Fibroblast of lung (primary cell): ENCODE measurements at regions not wholly inside any gene's neighbourhood (a gene's known extent, or its start where the extent isn't known, plus 50 kb on each side); places are given as distances from the start of the nearest gene placed in this dataset.

ENCODE experiments used
- DNase-seq, 2 donors: peaks; one replicate each; pipeline versions ENCODE4 v3.0.0 to v3.0.0-alpha.2; 2010; ENCODE audit warnings: low read depth in 2 of 2
- H2AFZ ChIP-seq: 2 replicates; pipeline ENCODE4 v1.5.1; 2012; ENCODE audit warnings: low read length, control low read depth, inconsistent platforms
- H3K27ac ChIP-seq: 2 replicates; pipeline ENCODE4 v1.5.1; 2011; ENCODE audit warnings: low read length, control low read depth; ENCODE audit not compliant: insufficient read depth
- H3K27me3 ChIP-seq: 2 replicates; pipeline ENCODE4 v1.5.1; 2011; ENCODE audit warnings: mild to moderate bottlenecking, low read length; ENCODE audit not compliant: control insufficient read depth, insufficient read depth
- H3K36me3 ChIP-seq: 2 replicates; pipeline ENCODE4 v1.5.1; 2011; ENCODE audit warnings: low read length; ENCODE audit not compliant: control insufficient read depth, insufficient read depth
- H3K4me1 ChIP-seq: 2 replicates; pipeline ENCODE4 v1.5.1; 2011; ENCODE audit warnings: low read length; ENCODE audit not compliant: control insufficient read depth, insufficient read depth; ENCODE audit errors: extremely low read depth
- H3K4me2 ChIP-seq: 2 replicates; pipeline ENCODE4 v1.5.1; 2011; ENCODE audit warnings: low read length, control low read depth; ENCODE audit not compliant: insufficient read depth; ENCODE audit errors: extremely low read depth
- H3K4me3 ChIP-seq, 4 experiments: fragments of 200-600 bp in 1 of 4; sonication (generic) in 1 of 4; replicated peaks in 1 of 4; 2 replicates each; pipeline ENCODE4 v1.5.1; 2011 to 2016; ENCODE audit warnings: low read length in 4 of 4, low read depth in 3 of 4, mild to moderate bottlenecking in 3 of 4, control low read depth in 2 of 4, inconsistent platforms in 1 of 4, mixed read lengths in 1 of 4; ENCODE audit not compliant: insufficient read depth in 1 of 4; ENCODE audit errors: control extremely low read depth in 1 of 4
- H3K79me2 ChIP-seq: 2 replicates; pipeline ENCODE4 v1.5.1; 2012; ENCODE audit warnings: mild to moderate bottlenecking, low read length, inconsistent platforms; ENCODE audit not compliant: control insufficient read depth, insufficient read depth
- H3K9ac ChIP-seq: 2 replicates; pipeline ENCODE4 v1.5.1; 2011; ENCODE audit warnings: mild to moderate bottlenecking, low read length, control low read depth; ENCODE audit not compliant: insufficient read depth
- H3K9me3 ChIP-seq: 2 replicates; pipeline ENCODE4 v1.5.1; 2012; ENCODE audit warnings: low read depth, low read length; ENCODE audit not compliant: control insufficient read depth, insufficient read depth
- H4K20me1 ChIP-seq: 2 replicates; pipeline ENCODE4 v1.5.1; 2011; ENCODE audit warnings: low read length; ENCODE audit not compliant: control insufficient read depth, insufficient read depth; ENCODE audit errors: extremely low read depth
- EZH2 ChIP-seq: IDR thresholded peaks from 2 replicates; pipeline ENCODE4 v1.5.1; 2012; ENCODE audit warnings: low read length, control low read depth, mild to moderate bottlenecking; ENCODE audit errors: missing control alignments
- TF ChIP-seq, protein P1 (sequence below), 2 donors: IDR thresholded peaks in 1 of 2; conservative IDR thresholded peaks in 1 of 2; 1 replicate in 1 of 2; 2 replicates in 1 of 2; pipeline ENCODE4 v1.5.1; 2011 to 2012; ENCODE audit warnings: low read length in 2 of 2, control low read depth in 1 of 2, inconsistent platforms in 1 of 2, low read depth in 1 of 2, mild to moderate bottlenecking in 1 of 2

DNA sequence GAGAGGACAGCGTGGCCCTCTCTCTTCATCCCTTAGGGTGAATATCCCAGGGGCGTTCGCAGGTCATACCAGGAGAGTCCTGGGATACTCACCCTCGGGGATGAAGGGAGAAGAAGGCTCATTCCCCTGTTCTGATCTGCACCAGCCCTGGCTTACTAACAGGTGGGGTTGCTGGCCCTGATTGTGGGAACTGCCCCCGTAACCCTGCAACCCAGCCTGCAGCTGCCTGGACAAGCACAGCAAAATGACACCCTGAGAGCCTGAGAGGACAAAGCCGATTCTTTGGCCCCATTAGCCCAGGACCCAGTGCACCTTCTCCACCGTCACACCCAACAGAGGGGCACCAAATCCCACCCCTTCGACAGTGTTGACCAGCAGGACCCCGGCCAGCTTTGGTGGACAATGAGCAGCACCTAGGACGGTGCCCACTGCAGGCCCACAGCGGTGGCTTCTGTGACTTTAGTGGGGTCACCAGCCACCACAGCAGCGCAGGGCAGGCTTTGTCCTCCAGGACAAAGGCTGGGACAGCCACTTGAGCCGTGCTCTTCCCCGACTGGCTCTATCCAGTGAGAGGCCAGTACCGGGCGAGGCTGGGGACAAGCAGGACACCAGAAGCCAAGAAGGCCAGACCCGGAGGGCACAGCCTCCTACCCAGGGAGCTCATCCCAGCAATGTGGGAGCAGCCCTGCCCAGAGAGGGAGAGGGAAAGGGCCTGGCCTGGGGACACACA lies 98.5 kb upstream of the RTL6 start:
- no peaks in the 10 kb centered on the region for H3K79me2 ChIP-seq
- no peaks in the 10 kb centered on the region for H3K4me1 ChIP-seq
- no peak overlapping the region for H3K4me3 ChIP-seq
- peaks cover under 1% of the 10 kb centered on the region for H3K27me3 ChIP-seq
- no peaks in the 10 kb centered on the region for H4K20me1 ChIP-seq
- TF ChIP-seq, protein P1, sequence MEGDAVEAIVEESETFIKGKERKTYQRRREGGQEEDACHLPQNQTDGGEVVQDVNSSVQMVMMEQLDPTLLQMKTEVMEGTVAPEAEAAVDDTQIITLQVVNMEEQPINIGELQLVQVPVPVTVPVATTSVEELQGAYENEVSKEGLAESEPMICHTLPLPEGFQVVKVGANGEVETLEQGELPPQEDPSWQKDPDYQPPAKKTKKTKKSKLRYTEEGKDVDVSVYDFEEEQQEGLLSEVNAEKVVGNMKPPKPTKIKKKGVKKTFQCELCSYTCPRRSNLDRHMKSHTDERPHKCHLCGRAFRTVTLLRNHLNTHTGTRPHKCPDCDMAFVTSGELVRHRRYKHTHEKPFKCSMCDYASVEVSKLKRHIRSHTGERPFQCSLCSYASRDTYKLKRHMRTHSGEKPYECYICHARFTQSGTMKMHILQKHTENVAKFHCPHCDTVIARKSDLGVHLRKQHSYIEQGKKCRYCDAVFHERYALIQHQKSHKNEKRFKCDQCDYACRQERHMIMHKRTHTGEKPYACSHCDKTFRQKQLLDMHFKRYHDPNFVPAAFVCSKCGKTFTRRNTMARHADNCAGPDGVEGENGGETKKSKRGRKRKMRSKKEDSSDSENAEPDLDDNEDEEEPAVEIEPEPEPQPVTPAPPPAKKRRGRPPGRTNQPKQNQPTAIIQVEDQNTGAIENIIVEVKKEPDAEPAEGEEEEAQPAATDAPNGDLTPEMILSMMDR (conservative IDR thresholded peaks at IDR 0.05 in 1 of 2, IDR thresholded peaks at IDR 0.05 in 1 of 2; ENCODE audit: low read depth in 1 of 2, low read length in 2 of 2), result no peak
- no peak for TF ChIP-seq EZH2
- H3K9me3 ChIP-seq, result no peaks in the 10 kb centered on the region
- no peaks in the 10 kb centered on the region for H3K36me3 ChIP-seq
- H3K4me2 ChIP-seq, result no peak overlapping the region
- no peak overlapping the region for H3K27ac ChIP-seq
- H2AFZ ChIP-seq, result no peak overlapping the region
- no peak for DNase-seq
- H3K9ac ChIP-seq, result no peak overlapping the region

- no peaks in the 10 kb centered on the region for H3K9me3 ChIP-seq
- peaks cover 4% of the 10 kb centered on the region for H3K27me3 ChIP-seq
- peak; percentile 42 to 60 for DNase-seq
- no peak overlapping the region for H3K9ac ChIP-seq
- H3K79me2 ChIP-seq, result no peaks in the 10 kb centered on the region
- no peak for TF ChIP-seq EZH2
- TF ChIP-seq, protein P1 (conservative IDR thresholded peaks at IDR 0.05 in 1 of 2, IDR thresholded peaks at IDR 0.05 in 1 of 2; ENCODE audit: low read depth in 1 of 2, low read length in 2 of 2), result no peak
- H3K4me3 ChIP-seq, result no peak overlapping the region
- no peaks in the 10 kb centered on the region for H4K20me1 ChIP-seq
- no peak overlapping the region for H2AFZ ChIP-seq
- no peak overlapping the region for H3K27ac ChIP-seq
- no peaks in the 10 kb centered on the region for H3K4me1 ChIP-seq
- H3K4me2 ChIP-seq, result peak overlapping the region; percentile 44
- H3K36me3 ChIP-seq, result no peaks in the 10 kb centered on the region
Observed at GRCh38 chr22:44595841-44596341, 97.9 kb upstream of the RTL6 start.

DNA sequence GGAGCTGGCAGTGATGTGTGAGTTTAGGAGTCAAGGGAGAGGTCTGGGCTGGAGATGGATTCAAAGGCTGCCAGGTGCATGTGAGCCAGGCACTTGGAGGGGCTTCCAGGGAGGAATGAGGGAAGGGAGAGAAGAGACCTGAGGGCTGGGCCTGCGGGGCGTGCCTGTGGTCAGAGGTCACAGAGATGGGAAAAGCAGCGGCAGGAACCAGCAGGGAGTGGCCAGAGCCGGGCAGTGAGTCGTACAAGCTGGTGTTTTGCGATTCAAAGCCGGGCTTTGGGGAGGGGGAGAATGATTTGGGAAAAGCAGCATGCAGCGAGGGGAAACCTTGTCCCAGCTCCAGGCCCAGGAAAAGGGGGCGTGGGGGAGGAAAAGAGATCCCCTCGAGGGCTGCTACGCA lies 96.9 kb upstream of the RTL6 start:
- Histone ChIP-seq H2AFZ (no peak overlapping the region), H3K4me2 (no peak overlapping the region), H3K27ac (no peak overlapping the region), H3K27me3 (peaks cover 5% of the 10 kb centered on the region), H3K9ac (no peak overlapping the region), H4K20me1 (no peaks in the 10 kb centered on the region), H3K79me2 (no peaks in the 10 kb centered on the region), H3K4me3 (no peak overlapping the region), H3K36me3 (no peaks in the 10 kb centered on the region), H3K4me1 (no peaks in the 10 kb centered on the region), H3K9me3 (no peaks in the 10 kb centered on the region)
- DNase-seq, result no peak
- no peak for TF ChIP-seq EZH2
- TF ChIP-seq, protein P1 (conservative IDR thresholded peaks at IDR 0.05 in 1 of 2, IDR thresholded peaks at IDR 0.05 in 1 of 2; ENCODE audit: low read depth in 1 of 2, low read length in 2 of 2), result no peak
